Transverse colon (tissue), 4 donors: ENCODE measurements at regions not wholly inside any gene's neighbourhood (a gene's known extent, or its start where the extent isn't known, plus 50 kb on each side); places are given as distances from the start of the nearest gene placed in this dataset.

Experiments
- DNase-seq: peaks from one replicate; pipeline ENCODE4 v3.0.0-alpha.2; 2019
- H3K27ac ChIP-seq, 4 donors: fragments of 200-600 bp; sonication (generic); 2 replicates each; pipeline ENCODE4 v1.5.1; 2016 to 2018; ENCODE audit warnings: inconsistent platforms in 4 of 4
- H3K27me3 ChIP-seq: fragments of 200-600 bp; sonication (generic); 2 replicates; pipeline ENCODE4 v1.5.1; 2017; ENCODE audit warnings: inconsistent platforms
- H3K36me3 ChIP-seq, 4 donors: fragments of 200-600 bp; sonication (generic); 2 replicates each; pipeline ENCODE4 v1.5.1; 2017 to 2019; ENCODE audit warnings: inconsistent platforms in 4 of 4
- H3K4me1 ChIP-seq, 4 donors: fragments of 200-600 bp; sonication (generic); 2 replicates each; pipeline ENCODE4 v1.5.1; 2017 to 2020; ENCODE audit warnings: inconsistent platforms in 4 of 4
- H3K4me3 ChIP-seq, 4 donors: fragments of 200-600 bp; sonication (generic); 1 replicate in 1 of 4; 2 replicates in 3 of 4; pipeline versions ENCODE4 v1.5.1 to v1.6.1; 2017 to 2019; ENCODE audit warnings: inconsistent platforms in 4 of 4
- H3K9me3 ChIP-seq, 2 donors: fragments of 200-600 bp; sonication (generic); 2 replicates each; pipeline ENCODE4 v1.5.1; 2017 to 2019; ENCODE audit warnings: inconsistent platforms in 2 of 2
- EP300 ChIP-seq: sonication (generic); formaldehyde crosslinking; IDR thresholded peaks from one replicate; pipeline ENCODE4 v1.6.1; 2017; ENCODE audit warnings: antibody characterized with exemption, low read depth
- POLR2A ChIP-seq: fragments of 450-650 bp; IDR thresholded peaks from one replicate; pipeline ENCODE4 v1.6.1; 2016; ENCODE audit warnings: antibody characterized with exemption, mild to moderate bottlenecking, moderate library complexity
- POLR2AphosphoS5 ChIP-seq, 3 donors: sonication (generic); formaldehyde crosslinking; IDR thresholded peaks; one replicate each; pipeline ENCODE4 v1.6.1; 2016; ENCODE audit warnings: antibody characterized with exemption in 3 of 3
- WGBS, 2 donors: methylation state at CpG; one replicate each; pipeline ENCODE4 v1.1.5; 2018; ENCODE audit warnings: low coverage in 1 of 2; 5-methylcytosine and 5-hydroxymethylcytosine counted together
- in situ Hi-C, 4 donors: fragments of 200-750 bp; cut with MboI; loops; one replicate each; pipeline versions ENCODE4 v1.15.0 to v1.15.1; 2017; ENCODE audit warnings: low sequenced_read_pairs in 3 of 4, low pct_ligation_motif_present in 1 of 4, low pct_unique_long_range_greater_than_20kb in 1 of 4
- intact Hi-C: fragments of 100-400 bp; cut with DNase I; formaldehyde crosslinking; loops from one replicate; pipeline ENCODE4 v1.15.1; 2023; ENCODE audit warnings: low total_unique reads
- TF ChIP-seq, protein P1 (sequence below), 5 experiments: fragments of 200-600 bp in 3 of 5; fragments of 450-650 bp in 2 of 5; sonication (generic) in 3 of 5; IDR thresholded peaks; 1 replicate in 2 of 5; 2 replicates in 3 of 5; pipeline ENCODE4 v1.5.1; 2016 to 2017; ENCODE audit warnings: antibody characterized with exemption in 5 of 5, inconsistent platforms in 3 of 5, mild to moderate bottlenecking in 2 of 5, moderate library complexity in 1 of 5

DNA sequence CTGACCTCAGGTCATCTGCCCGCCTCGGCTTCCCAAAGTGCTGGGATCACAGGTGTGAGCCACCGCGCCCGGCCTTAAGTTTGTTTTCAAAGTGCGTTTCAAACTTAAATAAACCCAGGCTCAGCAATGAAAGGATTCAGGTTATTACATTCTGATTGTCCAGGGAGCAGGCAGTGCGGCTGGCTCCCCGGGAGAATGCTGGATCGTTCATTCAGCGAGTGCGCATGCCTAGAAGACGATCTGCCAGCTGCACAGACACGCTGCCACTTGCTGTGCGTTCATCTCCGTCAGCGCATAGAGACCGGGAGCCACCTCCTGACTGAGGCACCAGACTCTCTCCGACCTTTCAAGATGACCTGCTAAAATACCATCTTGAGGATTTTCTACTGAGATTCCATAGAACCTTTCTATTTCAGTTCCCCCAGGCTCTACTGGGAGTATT is 163.9 kb upstream of the ZNF217 start:
- 93 to 95% methylated on average over 7 to 18 of the region's 18 CpGs for WGBS, 2 donors
- H3K4me1 ChIP-seq = peaks cover 0 to 25% (median 16%) of the 10 kb centered on the region in 4 donors
- DNase-seq = no peak
- intact Hi-C loops = no loop called here
- H3K4me3 ChIP-seq = no peak overlapping the region
- TF ChIP-seq POLR2A (no peak), EP300 (no peak), POLR2AphosphoS5 (IDR thresholded peaks at IDR 0.05) (no peak)
- TF ChIP-seq, protein P1, sequence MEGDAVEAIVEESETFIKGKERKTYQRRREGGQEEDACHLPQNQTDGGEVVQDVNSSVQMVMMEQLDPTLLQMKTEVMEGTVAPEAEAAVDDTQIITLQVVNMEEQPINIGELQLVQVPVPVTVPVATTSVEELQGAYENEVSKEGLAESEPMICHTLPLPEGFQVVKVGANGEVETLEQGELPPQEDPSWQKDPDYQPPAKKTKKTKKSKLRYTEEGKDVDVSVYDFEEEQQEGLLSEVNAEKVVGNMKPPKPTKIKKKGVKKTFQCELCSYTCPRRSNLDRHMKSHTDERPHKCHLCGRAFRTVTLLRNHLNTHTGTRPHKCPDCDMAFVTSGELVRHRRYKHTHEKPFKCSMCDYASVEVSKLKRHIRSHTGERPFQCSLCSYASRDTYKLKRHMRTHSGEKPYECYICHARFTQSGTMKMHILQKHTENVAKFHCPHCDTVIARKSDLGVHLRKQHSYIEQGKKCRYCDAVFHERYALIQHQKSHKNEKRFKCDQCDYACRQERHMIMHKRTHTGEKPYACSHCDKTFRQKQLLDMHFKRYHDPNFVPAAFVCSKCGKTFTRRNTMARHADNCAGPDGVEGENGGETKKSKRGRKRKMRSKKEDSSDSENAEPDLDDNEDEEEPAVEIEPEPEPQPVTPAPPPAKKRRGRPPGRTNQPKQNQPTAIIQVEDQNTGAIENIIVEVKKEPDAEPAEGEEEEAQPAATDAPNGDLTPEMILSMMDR (IDR thresholded peaks at IDR 0.05) = no peak
- H3K36me3 ChIP-seq = no peaks in the 10 kb centered on the region
- in situ Hi-C loops = no loop called here
- no peak overlapping the region for H3K27ac ChIP-seq
- no peaks in the 10 kb centered on the region for H3K9me3 ChIP-seq
- no peaks in the 10 kb centered on the region for H3K27me3 ChIP-seq

DNA sequence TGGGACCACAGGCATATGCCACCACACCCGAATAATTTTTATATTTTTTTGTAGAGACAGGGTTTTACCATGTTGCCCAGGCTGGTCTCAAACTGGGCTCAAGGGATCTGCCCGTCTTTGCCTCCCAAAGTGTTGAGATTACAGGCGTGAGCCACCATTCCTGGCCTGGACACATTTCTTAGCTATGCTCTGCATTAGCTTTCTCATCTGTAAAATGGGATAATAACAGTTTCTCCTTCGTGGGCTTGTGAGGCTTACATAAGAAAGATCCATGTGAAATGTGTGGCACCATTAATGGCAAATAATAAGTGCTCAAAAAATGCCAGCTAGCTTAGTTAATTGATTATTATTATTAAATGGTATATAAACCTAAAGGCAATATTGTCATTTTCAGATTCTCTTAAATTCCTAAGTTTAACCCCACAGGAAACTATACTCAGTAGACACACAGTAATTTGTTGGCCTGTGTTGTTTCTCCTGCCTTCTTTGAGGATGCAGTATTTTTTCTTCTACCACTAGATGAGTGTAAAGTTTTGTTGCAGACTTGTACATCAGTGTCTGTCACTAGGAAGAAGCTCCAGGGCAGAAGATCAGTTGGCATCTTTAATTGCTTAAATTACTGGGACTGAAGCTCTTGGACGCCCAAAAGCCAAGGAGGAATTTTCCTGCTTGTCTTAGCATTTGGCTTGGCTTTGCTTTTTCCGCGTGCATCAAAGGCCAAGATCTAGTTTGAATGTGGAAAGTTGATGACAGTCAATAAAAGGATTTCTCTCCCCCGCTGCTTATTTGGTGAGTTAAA is 162.3 kb upstream of the ZNF217 start:
- Histone ChIP-seq H3K36me3 (no peaks in the 10 kb centered on the region), H3K4me3 (no peak overlapping the region), H3K4me1 (peaks cover 9 to 41% (median 30%) of the 10 kb centered on the region in 4 donors), H3K27ac (peak overlapping the region in 1 of 4 donors; percentile 26), H3K9me3 (no peaks in the 10 kb centered on the region), H3K27me3 (no peaks in the 10 kb centered on the region)
- no peak for TF ChIP-seq EP300
- in situ Hi-C loops = no loop called here
- intact Hi-C loops = no loop called here
- DNase-seq = no peak
- 90 to 95% methylated on average over 7 to 8 of the region's 8 CpGs for WGBS, 2 donors

DNA sequence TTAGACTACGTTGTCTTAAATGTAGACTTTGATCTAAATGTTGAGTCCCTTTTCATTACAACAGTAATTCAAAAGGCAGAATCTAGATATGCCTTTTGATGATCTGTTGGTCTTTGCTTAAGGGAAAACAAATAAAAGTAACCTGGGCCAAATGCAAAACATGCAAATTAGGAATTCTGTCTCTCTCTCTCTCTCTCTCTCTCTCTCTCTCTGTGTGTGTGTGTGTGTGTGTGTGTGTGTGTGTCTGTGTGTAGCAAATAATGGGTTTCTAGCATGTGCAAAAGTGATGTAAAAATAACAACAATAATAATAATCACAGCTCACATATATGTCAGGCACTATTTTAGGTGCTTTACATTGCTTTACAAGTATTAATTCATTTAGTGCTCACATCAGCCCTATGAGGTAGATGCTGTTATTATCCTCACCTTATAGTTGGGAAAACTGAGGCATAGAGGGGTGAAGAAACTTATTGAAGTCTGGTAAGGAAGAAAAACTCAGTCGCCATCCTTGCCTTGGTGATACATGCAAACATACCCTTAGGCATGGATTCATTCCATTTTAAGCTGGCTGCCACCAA is 160.3 kb upstream of the ZNF217 start:
- WGBS, 2 donors = 72% methylated on average over 2 of the region's 2 CpGs
- in situ Hi-C loops (no loop called here), intact Hi-C loops (no loop called here)
- H3K4me1 ChIP-seq = peaks cover 12 to 44% (median 32%) of the 10 kb centered on the region in 4 donors
- no peak for DNase-seq
- H3K27ac ChIP-seq = peak overlapping the region; percentile 71 to 79 (median 76)
- no peak overlapping the region for H3K4me3 ChIP-seq
- no peaks in the 10 kb centered on the region for H3K9me3 ChIP-seq
- H3K36me3 ChIP-seq = no peaks in the 10 kb centered on the region
- H3K27me3 ChIP-seq = no peaks in the 10 kb centered on the region
- TF ChIP-seq POLR2A (no peak), POLR2AphosphoS5 (IDR thresholded peaks at IDR 0.05) (no peak), EP300 (no peak)
- TF ChIP-seq, protein P1 (IDR thresholded peaks at IDR 0.05) = no peak

DNA sequence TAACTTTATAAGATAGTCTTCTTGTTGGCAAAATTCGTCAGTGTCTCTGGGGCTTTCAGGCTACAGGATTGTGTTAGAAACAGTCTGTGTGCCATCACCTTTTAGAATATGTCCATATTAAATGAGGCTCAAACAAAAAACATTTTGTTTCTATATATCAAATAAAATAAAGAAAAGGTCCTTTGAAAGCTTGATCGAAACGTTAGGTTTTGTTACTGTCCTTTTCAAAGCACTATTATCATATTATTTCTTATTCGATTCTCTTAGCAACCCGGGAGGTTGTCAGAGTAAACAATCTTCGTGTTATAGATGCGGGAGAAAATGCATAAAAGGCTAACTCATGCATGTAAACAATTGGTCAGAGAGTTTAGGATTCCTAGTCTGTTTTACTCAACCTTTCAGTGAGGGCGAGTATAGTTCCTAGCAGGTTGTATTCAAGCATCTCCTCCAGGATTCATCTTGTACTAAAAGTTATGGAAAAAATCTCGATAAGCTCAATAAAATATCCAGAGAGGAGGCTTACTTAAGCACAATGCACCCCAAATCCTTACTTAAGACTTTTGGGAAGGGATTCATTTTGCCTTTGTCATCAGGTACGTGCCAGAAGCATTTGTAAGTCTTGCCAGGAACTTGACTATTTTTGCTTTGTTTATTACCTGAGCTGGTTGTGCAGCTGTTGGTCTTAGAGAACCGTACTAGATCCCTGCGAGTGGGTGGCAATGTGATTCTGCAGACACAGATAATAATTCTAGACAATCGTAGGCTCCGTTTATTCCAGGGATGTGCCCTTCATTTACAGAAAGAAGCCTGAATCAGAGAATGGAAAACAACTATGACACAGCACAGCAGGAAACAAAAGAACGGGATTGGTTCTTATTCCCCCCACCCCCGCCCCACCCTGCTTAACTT is 159.6 kb upstream of the ZNF217 start:
- DNase-seq = no peak
- intact Hi-C loops (no loop called here), in situ Hi-C loops (no loop called here)
- Histone ChIP-seq H3K27me3 (no peaks in the 10 kb centered on the region), H3K9me3 (no peaks in the 10 kb centered on the region), H3K27ac (peak overlapping the region; percentile 71 to 79 (median 76)), H3K4me3 (no peak overlapping the region), H3K36me3 (no peaks in the 10 kb centered on the region), H3K4me1 (peaks cover 12 to 44% (median 32%) of the 10 kb centered on the region in 4 donors)
- 39 to 51% methylated on average over 16 of the region's 16 CpGs for WGBS, 2 donors
- TF ChIP-seq EP300 (no peak), POLR2A (no peak), POLR2AphosphoS5 (IDR thresholded peaks at IDR 0.05) (no peak)
- TF ChIP-seq, protein P1 (IDR thresholded peaks at IDR 0.05) = no peak
